ENCODE measurements at regions not wholly inside any gene's neighbourhood (a gene's known extent, or its start where the extent isn't known, plus 50 kb on each side); places are given as distances from the start of the nearest gene placed in this dataset.
"Not testable (repeated sequence)": the region's sequence is repeated elsewhere in the genome, so short reads cannot be mapped to it uniquely, and the experiment has no call there.

GRCh38 chr1:148049115-148049496 lies 103.0 kb downstream of the NBPF11 start:
- H3K27ac Mint-ChIP-seq, H3K9me3 Mint-ChIP-seq, DNase-seq, H3K4me1 Mint-ChIP-seq, H3K36me3 Mint-ChIP-seq: not testable (repeated sequence)
- Mint-ChIP-seq H3K27me3 (ENCODE audit: low read depth in 3 of 3) (peaks cover 2 to 10% (median 4%) of the 10 kb centered on the region in 3 donors), H3K4me3 (peak overlapping the region; percentile 30 to 64 (median 55))

DNA sequence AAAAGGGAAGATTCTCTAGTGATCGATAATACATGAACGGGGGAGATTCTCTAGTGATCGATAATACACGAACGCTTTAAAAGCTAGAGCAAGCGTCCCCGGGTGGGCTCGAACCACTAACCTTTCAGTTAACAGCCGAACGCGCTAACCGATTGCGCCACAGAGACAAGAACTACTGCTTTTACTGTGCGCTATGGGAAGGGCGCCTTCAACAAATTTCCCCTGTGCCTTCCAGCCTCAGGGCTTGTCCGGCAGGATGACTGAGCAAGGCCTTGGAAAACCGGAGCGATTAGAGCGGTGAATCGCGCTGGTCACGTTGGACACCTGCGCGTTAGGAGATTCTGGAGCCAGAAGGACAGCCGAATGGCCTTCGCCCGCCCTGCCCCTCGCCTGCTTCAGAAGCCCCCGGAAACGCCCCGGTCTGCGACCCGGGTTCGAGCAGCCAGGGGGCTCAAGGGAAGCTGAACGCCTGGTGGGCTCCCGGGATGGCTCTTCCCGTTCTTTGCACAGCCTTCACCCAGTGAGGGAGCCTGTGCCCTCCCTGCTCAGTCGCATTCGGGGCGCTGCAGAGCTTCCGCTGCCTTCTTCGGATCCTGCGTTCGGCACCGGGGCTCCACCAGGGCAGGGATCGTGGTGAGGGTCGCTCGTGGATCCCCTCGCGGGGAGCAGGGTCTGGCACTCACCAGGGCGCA lies 103.5 kb downstream of the NBPF11 start:
- not testable (repeated sequence) for H3K36me3 Mint-ChIP-seq, H3K9me3 Mint-ChIP-seq, H3K27ac Mint-ChIP-seq, H3K4me1 Mint-ChIP-seq, DNase-seq
- peak overlapping the region; percentile 40 to 64 (median 58) for H3K4me3 Mint-ChIP-seq
- peaks cover 2 to 10% (median 4%) of the 10 kb centered on the region in 3 donors for H3K27me3 Mint-ChIP-seq (ENCODE audit: low read depth in 3 of 3)

- not testable (repeated sequence) for H3K27ac Mint-ChIP-seq, H3K4me1 Mint-ChIP-seq, H3K4me3 Mint-ChIP-seq, DNase-seq, H3K9me3 Mint-ChIP-seq, H3K36me3 Mint-ChIP-seq
- H3K27me3 Mint-ChIP-seq (ENCODE audit: low read depth in 3 of 3), result peaks cover 2 to 10% (median 4%) of the 10 kb centered on the region in 3 donors
Observed at GRCh38 chr1:148045872-148046271, 106.2 kb downstream of the NBPF11 start.

GRCh38 chr1:148044495-148044894 lies 107.6 kb downstream of the NBPF11 start:
- not testable (repeated sequence) for H3K36me3 Mint-ChIP-seq, H3K9me3 Mint-ChIP-seq, H3K4me1 Mint-ChIP-seq, DNase-seq, H3K4me3 Mint-ChIP-seq, H3K27ac Mint-ChIP-seq
- peaks cover 2 to 10% (median 4%) of the 10 kb centered on the region in 3 donors for H3K27me3 Mint-ChIP-seq (ENCODE audit: low read depth in 3 of 3)

Measured in immature natural killer cell (primary cell).